Neural progenitor cell (in vitro differentiated cells): ENCODE measurements at regions not wholly inside any gene's neighbourhood (a gene's known extent, or its start where the extent isn't known, plus 50 kb on each side); places are given as distances from the start of the nearest gene placed in this dataset.

Experiments used
- EZH2 ChIP-seq: fragments of 200-600 bp; sonication (generic); IDR thresholded peaks from 2 replicates; pipeline ENCODE4 v1.6.1; 2017; ENCODE audit warnings: antibody characterized with exemption, mild to moderate bottlenecking, moderate library complexity
- EZH2phosphoT487 ChIP-seq: fragments of 200-600 bp; sonication (generic); IDR thresholded peaks from 2 replicates; pipeline ENCODE4 v1.6.1; 2017; ENCODE audit warnings: antibody characterized with exemption
- TF ChIP-seq, protein P1 (sequence below): fragments of 200-600 bp; sonication (generic); IDR thresholded peaks from 2 replicates; pipeline ENCODE4 v1.5.1; 2017; ENCODE audit warnings: antibody characterized with exemption, mild to moderate bottlenecking

DNA sequence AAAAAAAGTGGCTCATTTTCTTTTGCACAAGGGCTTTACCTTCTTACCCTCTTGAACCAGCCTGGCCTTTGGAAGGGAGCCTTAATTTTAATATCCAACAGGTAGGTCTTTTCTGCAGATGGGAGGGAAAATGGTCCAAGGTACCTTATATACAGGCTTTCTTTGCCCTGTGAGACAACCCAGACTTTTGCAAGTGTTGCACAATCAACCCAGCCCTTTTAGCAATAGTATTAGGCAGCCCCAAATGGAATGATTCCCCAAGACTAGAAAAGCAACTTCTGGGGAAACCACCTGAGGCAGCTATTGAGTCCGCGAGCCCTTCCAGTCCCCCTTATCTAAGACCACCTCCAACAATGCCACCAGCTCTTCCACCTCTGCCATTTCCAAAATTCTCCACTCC is 1138.3 kb downstream of the XPNPEP1 start:
- TF ChIP-seq, protein P1, sequence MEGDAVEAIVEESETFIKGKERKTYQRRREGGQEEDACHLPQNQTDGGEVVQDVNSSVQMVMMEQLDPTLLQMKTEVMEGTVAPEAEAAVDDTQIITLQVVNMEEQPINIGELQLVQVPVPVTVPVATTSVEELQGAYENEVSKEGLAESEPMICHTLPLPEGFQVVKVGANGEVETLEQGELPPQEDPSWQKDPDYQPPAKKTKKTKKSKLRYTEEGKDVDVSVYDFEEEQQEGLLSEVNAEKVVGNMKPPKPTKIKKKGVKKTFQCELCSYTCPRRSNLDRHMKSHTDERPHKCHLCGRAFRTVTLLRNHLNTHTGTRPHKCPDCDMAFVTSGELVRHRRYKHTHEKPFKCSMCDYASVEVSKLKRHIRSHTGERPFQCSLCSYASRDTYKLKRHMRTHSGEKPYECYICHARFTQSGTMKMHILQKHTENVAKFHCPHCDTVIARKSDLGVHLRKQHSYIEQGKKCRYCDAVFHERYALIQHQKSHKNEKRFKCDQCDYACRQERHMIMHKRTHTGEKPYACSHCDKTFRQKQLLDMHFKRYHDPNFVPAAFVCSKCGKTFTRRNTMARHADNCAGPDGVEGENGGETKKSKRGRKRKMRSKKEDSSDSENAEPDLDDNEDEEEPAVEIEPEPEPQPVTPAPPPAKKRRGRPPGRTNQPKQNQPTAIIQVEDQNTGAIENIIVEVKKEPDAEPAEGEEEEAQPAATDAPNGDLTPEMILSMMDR, result no peak
- TF ChIP-seq EZH2phosphoT487 (no peak), EZH2 (no peak)
